ENCODE measurements at regions not wholly inside any gene's neighbourhood (a gene's known extent, or its start where the extent isn't known, plus 50 kb on each side); places are given as distances from the start of the nearest gene placed in this dataset.

GRCh38 chr5:125325488-125326149, 579.2 kb upstream of the ZNF608 start:
- no peak for DNase-seq (ENCODE audit: low spot score)

- DNase-seq (ENCODE audit: low spot score): no peak
These were observed 579.7 kb upstream of the ZNF608 start for GRCh38 chr5:125326150-125326510.

- no peak for DNase-seq (ENCODE audit: low spot score)
These were observed 581.2 kb upstream of the ZNF608 start for GRCh38 chr5:125327676-125328075.

GRCh38 chr5:125331987-125332598, 585.7 kb upstream of the ZNF608 start:
- no peak for DNase-seq (ENCODE audit: low spot score)

GRCh38 chr5:125333416-125333815, 587.0 kb upstream of the ZNF608 start:
- no peak for DNase-seq (ENCODE audit: low spot score)

GRCh38 chr5:125336401-125336800, 590.0 kb upstream of the ZNF608 start:
- no peak for DNase-seq (ENCODE audit: low spot score)

- DNase-seq (ENCODE audit: low spot score): no peak
These were observed 590.9 kb upstream of the ZNF608 start for GRCh38 chr5:125337294-125337693.

GRCh38 chr5:125338440-125339174, 592.2 kb upstream of the ZNF608 start:
- DNase-seq (ENCODE audit: low spot score): no peak

GRCh38 chr5:125341436-125341835, 595.0 kb upstream of the ZNF608 start:
- DNase-seq (ENCODE audit: low spot score): no peak

- no peak for DNase-seq (ENCODE audit: low spot score)
These were observed 596.6 kb upstream of the ZNF608 start for GRCh38 chr5:125343015-125343414.

GRCh38 chr5:125346316-125346715, 599.9 kb upstream of the ZNF608 start:
- no peak for DNase-seq (ENCODE audit: low spot score)

GRCh38 chr5:125348221-125348692, 601.8 kb upstream of the ZNF608 start:
- DNase-seq (ENCODE audit: low spot score): no peak

- no peak for DNase-seq (ENCODE audit: low spot score)
These were observed 602.7 kb upstream of the ZNF608 start for GRCh38 chr5:125348936-125349831.

- DNase-seq (ENCODE audit: low spot score): no peak
These were observed 611.2 kb upstream of the ZNF608 start for GRCh38 chr5:125357660-125358059.

GRCh38 chr5:125365747-125366146, 619.3 kb upstream of the ZNF608 start:
- DNase-seq (ENCODE audit: low spot score): no peak

GRCh38 chr5:125367702-125368101, 621.3 kb upstream of the ZNF608 start:
- no peak for DNase-seq (ENCODE audit: low spot score)

- DNase-seq (ENCODE audit: low spot score): no peak
These were observed 624.2 kb upstream of the ZNF608 start for GRCh38 chr5:125370461-125371205.

- no peak for DNase-seq (ENCODE audit: low spot score)
These were observed 626.5 kb upstream of the ZNF608 start for GRCh38 chr5:125372694-125373631.

- no peak for DNase-seq (ENCODE audit: low spot score)
These were observed 628.7 kb upstream of the ZNF608 start for GRCh38 chr5:125375143-125375542.

GRCh38 chr5:125376059-125376641, 629.7 kb upstream of the ZNF608 start:
- DNase-seq (ENCODE audit: low spot score): no peak
